ENCODE measurements at regions not wholly inside any gene's neighbourhood (a gene's known extent, or its start where the extent isn't known, plus 50 kb on each side); places are given as distances from the start of the nearest gene placed in this dataset.

DNA sequence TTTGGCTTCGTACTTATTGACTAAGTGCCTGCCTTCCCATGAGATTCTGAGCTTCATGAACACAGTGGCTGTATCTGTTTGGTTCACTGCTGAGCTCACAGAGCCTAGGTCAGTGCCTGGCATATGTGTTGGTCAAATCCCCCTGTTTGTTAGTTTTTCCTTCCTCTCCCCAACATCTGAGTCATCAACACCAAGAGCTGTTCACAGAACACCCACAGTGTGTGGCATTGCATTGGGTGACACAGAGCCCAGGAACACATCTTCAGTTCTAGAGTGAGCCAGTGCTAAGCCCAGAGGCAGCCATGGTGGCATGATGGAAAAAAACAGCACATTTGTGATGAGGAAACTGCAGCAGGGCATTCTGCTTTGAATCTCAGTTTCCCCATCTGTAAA lies 294.6 kb downstream of the SEC61B start:
- no peak for DNase-seq (ENCODE audit: low spot score in 2 of 2)
- intact Hi-C loops (cut with DNase I; ENCODE audit: low total_unique reads): no loop called here
- TF ChIP-seq, protein P1, sequence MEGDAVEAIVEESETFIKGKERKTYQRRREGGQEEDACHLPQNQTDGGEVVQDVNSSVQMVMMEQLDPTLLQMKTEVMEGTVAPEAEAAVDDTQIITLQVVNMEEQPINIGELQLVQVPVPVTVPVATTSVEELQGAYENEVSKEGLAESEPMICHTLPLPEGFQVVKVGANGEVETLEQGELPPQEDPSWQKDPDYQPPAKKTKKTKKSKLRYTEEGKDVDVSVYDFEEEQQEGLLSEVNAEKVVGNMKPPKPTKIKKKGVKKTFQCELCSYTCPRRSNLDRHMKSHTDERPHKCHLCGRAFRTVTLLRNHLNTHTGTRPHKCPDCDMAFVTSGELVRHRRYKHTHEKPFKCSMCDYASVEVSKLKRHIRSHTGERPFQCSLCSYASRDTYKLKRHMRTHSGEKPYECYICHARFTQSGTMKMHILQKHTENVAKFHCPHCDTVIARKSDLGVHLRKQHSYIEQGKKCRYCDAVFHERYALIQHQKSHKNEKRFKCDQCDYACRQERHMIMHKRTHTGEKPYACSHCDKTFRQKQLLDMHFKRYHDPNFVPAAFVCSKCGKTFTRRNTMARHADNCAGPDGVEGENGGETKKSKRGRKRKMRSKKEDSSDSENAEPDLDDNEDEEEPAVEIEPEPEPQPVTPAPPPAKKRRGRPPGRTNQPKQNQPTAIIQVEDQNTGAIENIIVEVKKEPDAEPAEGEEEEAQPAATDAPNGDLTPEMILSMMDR (IDR thresholded peaks at IDR 0.05): no peak
- no peak for TF ChIP-seq POLR2A (IDR thresholded peaks at IDR 0.05)
- H3K4me3 ChIP-seq (ENCODE audit: low read depth, poor library complexity, severe bottlenecking): no peak overlapping the region
- WGBS, 2 donors: 73 to 89% methylated on average over 1 of the region's 1 CpG

GRCh38 chr9:99523838-99524237 lies 297.8 kb upstream of the NR4A3 start:
- 67 to 84% methylated on average over 1 of the region's 1 CpG for WGBS, 2 donors
- intact Hi-C loops (cut with DNase I; ENCODE audit: low total_unique reads): no loop called here
- no peak for TF ChIP-seq POLR2A (IDR thresholded peaks at IDR 0.05)
- TF ChIP-seq, protein P1 (IDR thresholded peaks at IDR 0.05): no peak

GRCh38 chr9:99531313-99531712 lies 290.4 kb upstream of the NR4A3 start:
- WGBS, 2 donors: 91% methylated on average over 5 of the region's 5 CpGs
- H3K4me3 ChIP-seq (ENCODE audit: low read depth, poor library complexity, severe bottlenecking): no peak overlapping the region
- TF ChIP-seq POLR2A (IDR thresholded peaks at IDR 0.05): no peak
- TF ChIP-seq, protein P1 (IDR thresholded peaks at IDR 0.05): no peak
- no peak for DNase-seq (ENCODE audit: low spot score in 2 of 2)
- intact Hi-C loops (cut with DNase I; ENCODE audit: low total_unique reads): no loop called here

More at GRCh38 chr9:99523838-99524237, 297.8 kb upstream of the NR4A3 start:
- no peak for DNase-seq (ENCODE audit: low spot score in 2 of 2)
- H3K4me3 ChIP-seq (ENCODE audit: low read depth, poor library complexity, severe bottlenecking): no peak overlapping the region

GRCh38 chr9:99533421-99533820 lies 288.3 kb upstream of the NR4A3 start:
- intact Hi-C loops (cut with DNase I; ENCODE audit: low total_unique reads): no loop called here
- WGBS, 2 donors: 85 to 87% methylated on average over 3 of the region's 3 CpGs
- H3K4me3 ChIP-seq (ENCODE audit: low read depth, poor library complexity, severe bottlenecking): no peak overlapping the region
- no peak for DNase-seq (ENCODE audit: low spot score in 2 of 2)
- TF ChIP-seq, protein P1 (IDR thresholded peaks at IDR 0.05): no peak
- TF ChIP-seq POLR2A (IDR thresholded peaks at IDR 0.05): no peak

DNA sequence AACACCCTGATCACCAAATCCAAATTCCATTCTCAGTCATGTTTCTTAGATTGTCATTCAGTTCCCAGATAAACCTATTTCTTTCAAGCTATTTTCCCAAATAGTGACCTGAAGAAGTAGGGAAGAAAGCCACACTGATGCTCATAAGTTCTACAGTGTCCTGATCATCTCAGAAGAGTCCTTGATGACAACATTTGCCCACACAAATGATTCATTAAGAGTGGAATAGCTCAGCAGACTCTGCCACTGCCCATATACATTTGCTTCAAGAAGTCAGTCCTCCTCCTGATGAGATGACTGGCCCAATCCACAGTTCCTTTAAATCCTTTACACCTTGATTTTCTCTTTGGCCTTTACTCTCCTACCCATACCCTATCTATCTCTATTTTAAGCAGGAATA lies 283.7 kb upstream of the NR4A3 start:
- H3K4me3 ChIP-seq (ENCODE audit: low read depth, poor library complexity, severe bottlenecking): no peak overlapping the region
- TF ChIP-seq POLR2A (IDR thresholded peaks at IDR 0.05): no peak
- TF ChIP-seq, protein P1 (IDR thresholded peaks at IDR 0.05): no peak
- DNase-seq (ENCODE audit: low spot score in 2 of 2): no peak
- intact Hi-C loops (cut with DNase I; ENCODE audit: low total_unique reads): no loop called here

DNA sequence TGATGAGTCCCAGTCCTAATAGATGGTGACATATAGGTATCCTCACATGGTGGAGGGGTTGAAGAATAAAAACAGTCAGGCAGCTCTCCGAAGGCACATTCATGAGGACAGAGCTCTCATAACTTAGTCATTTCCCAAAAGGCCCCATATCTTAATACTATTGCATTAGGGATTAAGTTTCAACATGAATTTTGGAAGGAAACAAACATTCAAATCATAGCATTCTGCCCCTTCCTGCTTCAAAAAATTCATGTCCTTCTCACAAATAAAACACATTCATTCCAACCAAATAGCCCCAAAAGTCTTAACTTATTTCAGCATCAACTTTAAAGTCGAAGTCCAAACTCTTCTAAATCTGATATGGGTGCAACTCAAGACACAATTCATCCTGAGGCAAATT lies 277.2 kb upstream of the NR4A3 start:
- no peak overlapping the region for H3K4me3 ChIP-seq (ENCODE audit: low read depth, poor library complexity, severe bottlenecking)
- DNase-seq (ENCODE audit: low spot score in 2 of 2): no peak
- intact Hi-C loops (cut with DNase I; ENCODE audit: low total_unique reads): no loop called here
- WGBS, 2 donors: 57 to 74% methylated on average over 2 of the region's 2 CpGs
- TF ChIP-seq, protein P1 (IDR thresholded peaks at IDR 0.05): no peak
- TF ChIP-seq POLR2A (IDR thresholded peaks at IDR 0.05): no peak
